GM12872 (cell line): ENCODE measurements at regions not wholly inside any gene's neighbourhood (a gene's known extent, or its start where the extent isn't known, plus 50 kb on each side); places are given as distances from the start of the nearest gene placed in this dataset.

Source experiments
- TF ChIP-seq, protein P1 (sequence below): IDR thresholded peaks from 3 replicates; pipeline ENCODE4 v1.5.1; 2011; ENCODE audit warnings: low read depth, mild to moderate bottlenecking, low read length, moderate library complexity; ENCODE audit not compliant: insufficient read depth

DNA sequence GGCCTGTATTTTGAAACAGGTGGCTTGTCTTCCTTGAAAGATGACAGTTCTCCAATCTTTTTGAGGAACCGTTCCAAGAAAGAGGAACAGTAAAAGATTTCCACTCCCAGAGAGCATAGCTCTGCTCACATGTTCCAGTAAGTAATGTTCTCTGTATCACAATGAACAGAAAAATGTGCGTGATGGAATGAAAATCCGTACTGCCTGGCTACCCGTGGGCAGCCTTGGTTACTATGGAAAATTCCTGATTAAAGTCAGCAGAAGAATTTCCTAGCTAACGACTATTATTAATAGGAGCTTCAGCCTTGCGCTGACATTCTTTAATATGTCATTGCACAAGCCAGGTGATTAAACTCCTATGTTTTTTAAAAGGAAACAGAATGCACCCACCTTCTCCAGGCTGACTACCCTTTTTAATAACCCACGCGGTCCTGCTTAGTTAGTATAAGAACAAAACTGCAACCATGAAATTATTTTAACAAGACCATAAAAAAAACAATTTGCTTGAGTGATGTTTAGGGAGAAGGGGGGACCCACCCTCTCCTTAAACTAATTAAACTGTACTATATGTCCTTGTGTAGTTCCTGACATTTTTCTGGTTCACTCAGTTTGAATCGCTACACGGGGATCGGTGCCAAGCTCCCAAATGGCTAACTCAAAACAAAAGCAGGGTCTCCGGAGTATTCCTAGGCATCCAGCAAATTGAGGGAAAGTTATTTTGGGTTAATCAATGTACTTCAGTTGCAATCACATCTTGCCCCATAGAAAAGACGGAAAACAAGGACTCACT is 54.8 kb upstream of the CPEB4 start:
- TF ChIP-seq, protein P1, sequence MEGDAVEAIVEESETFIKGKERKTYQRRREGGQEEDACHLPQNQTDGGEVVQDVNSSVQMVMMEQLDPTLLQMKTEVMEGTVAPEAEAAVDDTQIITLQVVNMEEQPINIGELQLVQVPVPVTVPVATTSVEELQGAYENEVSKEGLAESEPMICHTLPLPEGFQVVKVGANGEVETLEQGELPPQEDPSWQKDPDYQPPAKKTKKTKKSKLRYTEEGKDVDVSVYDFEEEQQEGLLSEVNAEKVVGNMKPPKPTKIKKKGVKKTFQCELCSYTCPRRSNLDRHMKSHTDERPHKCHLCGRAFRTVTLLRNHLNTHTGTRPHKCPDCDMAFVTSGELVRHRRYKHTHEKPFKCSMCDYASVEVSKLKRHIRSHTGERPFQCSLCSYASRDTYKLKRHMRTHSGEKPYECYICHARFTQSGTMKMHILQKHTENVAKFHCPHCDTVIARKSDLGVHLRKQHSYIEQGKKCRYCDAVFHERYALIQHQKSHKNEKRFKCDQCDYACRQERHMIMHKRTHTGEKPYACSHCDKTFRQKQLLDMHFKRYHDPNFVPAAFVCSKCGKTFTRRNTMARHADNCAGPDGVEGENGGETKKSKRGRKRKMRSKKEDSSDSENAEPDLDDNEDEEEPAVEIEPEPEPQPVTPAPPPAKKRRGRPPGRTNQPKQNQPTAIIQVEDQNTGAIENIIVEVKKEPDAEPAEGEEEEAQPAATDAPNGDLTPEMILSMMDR, result no peak

DNA sequence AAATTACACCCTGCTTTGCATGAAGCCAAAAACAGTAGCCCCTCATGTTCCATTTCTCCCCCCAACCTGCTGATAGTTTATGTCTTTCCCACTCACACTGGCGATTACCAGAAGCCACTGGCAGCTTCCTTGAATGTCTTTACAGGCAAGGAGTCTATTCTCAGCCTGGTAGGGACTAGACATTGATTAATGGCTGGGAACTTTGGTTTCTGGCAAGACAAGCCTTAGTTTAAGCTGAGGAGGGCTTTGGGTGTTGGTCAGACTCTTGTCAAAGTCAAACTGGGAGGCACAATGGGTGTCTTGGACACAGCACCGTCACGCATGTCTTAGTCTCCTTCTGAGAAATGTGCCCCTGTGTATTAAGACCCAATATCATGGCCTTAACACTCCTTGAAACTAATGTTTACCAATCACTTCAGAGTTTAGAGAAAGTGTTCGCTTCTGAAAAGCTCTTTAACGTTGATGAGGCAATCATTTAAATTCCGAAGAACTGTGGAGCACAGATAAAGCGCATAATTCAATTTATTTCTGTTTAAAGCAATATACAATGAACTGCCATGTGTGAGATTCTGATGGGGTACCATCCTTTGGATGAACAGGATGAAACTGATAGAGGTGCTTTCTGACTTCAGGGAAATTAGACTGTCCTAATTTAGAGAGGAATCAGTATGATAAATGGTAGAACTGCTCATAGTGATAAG is 53.9 kb upstream of the CPEB4 start:
- TF ChIP-seq, protein P1, result no peak

DNA sequence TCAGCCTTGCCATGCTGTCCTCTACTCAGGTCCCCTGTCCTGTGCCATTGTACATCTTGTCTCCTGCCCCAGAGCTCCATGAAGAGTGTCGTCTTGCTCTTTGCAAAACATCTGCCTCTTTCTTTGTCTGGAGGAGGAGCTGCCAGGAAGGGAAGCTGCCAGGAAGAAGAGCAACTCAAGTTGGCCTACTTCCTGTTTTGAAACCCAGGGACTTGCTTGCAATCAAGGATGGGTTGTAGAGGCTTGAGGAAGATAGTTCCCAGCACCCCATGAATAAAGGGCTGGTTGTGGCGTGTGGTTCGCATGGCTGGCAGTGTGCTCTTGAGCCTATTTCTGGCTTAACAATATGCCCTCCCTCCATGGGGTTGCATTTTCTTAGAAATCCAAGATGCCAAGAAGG is 53.0 kb upstream of the CPEB4 start:
- TF ChIP-seq, protein P1, result no peak

DNA sequence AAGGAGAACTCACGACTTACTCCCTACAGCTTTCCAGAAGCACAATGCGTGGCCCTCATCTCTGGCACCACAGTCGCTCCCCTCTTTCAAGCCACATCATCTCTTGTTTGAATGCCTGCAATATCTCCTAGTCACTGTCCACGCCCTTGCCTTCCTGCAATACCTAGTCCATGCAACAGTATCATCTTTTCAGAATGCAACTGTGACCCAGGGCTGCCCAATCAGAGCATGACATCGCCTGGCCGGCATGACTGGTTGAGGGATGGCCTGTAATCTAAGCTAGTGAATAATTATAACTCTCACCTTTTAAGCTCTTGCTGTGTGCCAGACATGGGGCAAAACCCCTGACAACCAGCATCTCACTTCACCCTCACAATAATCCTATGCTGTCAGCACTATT is 52.5 kb upstream of the CPEB4 start:
- TF ChIP-seq, protein P1, result no peak

DNA sequence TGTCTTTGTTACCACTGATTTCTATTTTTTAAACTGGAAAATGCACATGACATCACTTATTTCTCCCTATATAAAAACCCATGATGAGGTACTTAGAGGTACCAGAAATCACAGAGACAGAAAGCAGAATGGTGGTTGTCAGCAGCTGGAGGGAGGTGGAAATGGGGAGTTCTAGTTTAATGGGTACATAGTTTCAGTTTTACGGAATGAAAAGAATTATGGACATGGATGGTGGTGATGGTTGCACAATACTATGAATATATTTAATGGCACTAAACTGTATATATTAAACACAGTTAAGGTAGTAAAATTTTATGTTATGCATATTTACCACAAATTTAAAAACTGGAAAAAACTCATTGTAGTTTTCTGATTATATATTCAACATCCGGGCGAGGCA is 50.5 kb upstream of the CPEB4 start:
- TF ChIP-seq, protein P1, result no peak
